Esophagus muscularis mucosa (tissue), 4 donors: ENCODE measurements at regions not wholly inside any gene's neighbourhood (a gene's known extent, or its start where the extent isn't known, plus 50 kb on each side); places are given as distances from the start of the nearest gene placed in this dataset.
"Not testable (repeated sequence)": the region's sequence is repeated elsewhere in the genome, so short reads cannot be mapped to it uniquely, and the experiment has no call there.

ENCODE experiments used
- DNase-seq: peaks from one replicate; pipeline ENCODE4 v3.0.0-alpha.2; 2017; ENCODE audit errors: extremely low spot score
- H3K27ac ChIP-seq, 4 donors: fragments of 200-600 bp; sonication (generic); replicated peaks in 1 of 4; 1 replicate in 3 of 4; 2 replicates in 1 of 4; pipeline ENCODE4 v1.5.1; 2016 to 2019; ENCODE audit warnings: mild to moderate bottlenecking in 1 of 4
- H3K27me3 ChIP-seq, 4 donors: fragments of 200-600 bp; sonication (generic); one replicate each; pipeline versions ENCODE4 v1.5.1 to v1.6.0; 2016 to 2019
- H3K36me3 ChIP-seq, 4 donors: fragments of 200-600 bp; sonication (generic); one replicate each; pipeline ENCODE4 v1.5.1; 2016 to 2019
- H3K4me1 ChIP-seq, 4 donors: fragments of 200-600 bp; sonication (generic); one replicate each; pipeline ENCODE4 v1.5.1; 2016 to 2019
- H3K4me3 ChIP-seq, 4 donors: fragments of 200-600 bp; sonication (generic); 1 replicate in 2 of 4; 2 replicates in 2 of 4; pipeline ENCODE4 v1.5.1; 2016 to 2019; ENCODE audit warnings: mild to moderate bottlenecking in 4 of 4, moderate library complexity in 1 of 4
- H3K9me3 ChIP-seq, 4 donors: fragments of 200-600 bp; sonication (generic); 1 replicate in 3 of 4; 2 replicates in 1 of 4; pipeline ENCODE4 v1.5.1; 2016 to 2019
- CTCF ChIP-seq, 3 experiments: fragments of 200-600 bp in 2 of 3; fragments of 450-650 bp in 1 of 3; sonication (generic) in 2 of 3; IDR thresholded peaks; one replicate each; pipeline ENCODE4 v1.5.1; 2017 to 2019; ENCODE audit warnings: antibody characterized with exemption in 3 of 3, mild to moderate bottlenecking in 2 of 3, moderate library complexity in 1 of 3
- EP300 ChIP-seq: sonication (generic); formaldehyde crosslinking; IDR thresholded peaks from one replicate; pipeline ENCODE4 v1.6.1; 2017; ENCODE audit warnings: antibody characterized with exemption
- POLR2A ChIP-seq: fragments of 450-650 bp; IDR thresholded peaks from one replicate; pipeline ENCODE4 v1.6.1; 2017; ENCODE audit warnings: antibody characterized with exemption, moderate library complexity, mild to moderate bottlenecking, low read depth
- POLR2AphosphoS5 ChIP-seq, 2 donors: sonication (generic); formaldehyde crosslinking; IDR thresholded peaks; one replicate each; pipeline ENCODE4 v1.6.1; 2017; ENCODE audit warnings: antibody characterized with exemption in 2 of 2
- WGBS: methylation state at CpG from one replicate; pipeline ENCODE4 v1.1.5; 2018; 5-methylcytosine and 5-hydroxymethylcytosine counted together
- intact Hi-C: fragments of 100-400 bp; cut with DNase I; formaldehyde crosslinking; loops from one replicate; pipeline ENCODE4 v1.15.1; 2023

- intact Hi-C loops = no loop called here
Measured at GRCh38 chr13:89076622-89077021, 1405.5 kb downstream of the SLITRK5 start.

GRCh38 chr13:89082623-89083022 is 1411.5 kb downstream of the SLITRK5 start:
- Histone ChIP-seq H3K27ac (no peak overlapping the region), H3K9me3 (no peaks in the 10 kb centered on the region), H3K36me3 (no peaks in the 10 kb centered on the region), H3K4me1 (no peaks in the 10 kb centered on the region), H3K4me3 (no peak overlapping the region), H3K27me3 (no peaks in the 10 kb centered on the region)
- WGBS = 100% methylated on average over 2 of the region's 3 CpGs
- intact Hi-C loops = no loop called here
- DNase-seq = no peak
- TF ChIP-seq CTCF (IDR thresholded peaks at IDR 0.05) = no peak

More at GRCh38 chr13:89076622-89077021, 1405.5 kb downstream of the SLITRK5 start:
- no peak for DNase-seq
- 95% methylated on average over 2 of the region's 2 CpGs for WGBS
- Histone ChIP-seq H3K36me3 (no peaks in the 10 kb centered on the region), H3K27ac (no peak overlapping the region), H3K4me1 (no peaks in the 10 kb centered on the region), H3K27me3 (no peaks in the 10 kb centered on the region), H3K4me3 (no peak overlapping the region), H3K9me3 (no peaks in the 10 kb centered on the region)
- no peak for TF ChIP-seq POLR2AphosphoS5 (IDR thresholded peaks at IDR 0.05)
- TF ChIP-seq POLR2A = no peak
- no peak for TF ChIP-seq EP300
- TF ChIP-seq CTCF (IDR thresholded peaks at IDR 0.05) = no peak

GRCh38 chr13:89088107-89088506 is 1416.9 kb downstream of the SLITRK5 start:
- H3K4me3 ChIP-seq, DNase-seq, intact Hi-C loops, H3K27ac ChIP-seq, H3K4me1 ChIP-seq, H3K9me3 ChIP-seq, H3K27me3 ChIP-seq, H3K36me3 ChIP-seq: not testable (repeated sequence)
- WGBS = 89% methylated on average over 13 of the region's 16 CpGs

- no peaks in the 10 kb centered on the region for H3K27me3 ChIP-seq
- no peak overlapping the region for H3K27ac ChIP-seq
- DNase-seq = no peak
- intact Hi-C loops = no loop called here
- no peaks in the 10 kb centered on the region for H3K36me3 ChIP-seq
- no peaks in the 10 kb centered on the region for H3K4me1 ChIP-seq
- WGBS = 73% methylated on average over 1 of the region's 1 CpG
- TF ChIP-seq EP300 = no peak
- no peak for TF ChIP-seq CTCF (IDR thresholded peaks at IDR 0.05)
- no peak for TF ChIP-seq POLR2AphosphoS5 (IDR thresholded peaks at IDR 0.05)
- no peak for TF ChIP-seq POLR2A
- no peaks in the 10 kb centered on the region for H3K9me3 ChIP-seq
- no peak overlapping the region for H3K4me3 ChIP-seq
Measured at GRCh38 chr13:89097994-89098393, 1426.8 kb downstream of the SLITRK5 start.

GRCh38 chr13:89113744-89114143 is 1442.6 kb downstream of the SLITRK5 start:
- WGBS = 58% methylated on average over 5 of the region's 5 CpGs
- TF ChIP-seq CTCF (IDR thresholded peaks at IDR 0.05) (no peak), POLR2AphosphoS5 (IDR thresholded peaks at IDR 0.05) (no peak)
- Histone ChIP-seq H3K27ac (no peak overlapping the region), H3K36me3 (no peaks in the 10 kb centered on the region), H3K4me1 (no peaks in the 10 kb centered on the region), H3K27me3 (no peaks in the 10 kb centered on the region), H3K9me3 (no peaks in the 10 kb centered on the region), H3K4me3 (no peak overlapping the region)
- DNase-seq = no peak
- intact Hi-C loops = no loop called here
